IPS-NIHi11 (cell line): ENCODE measurements at regions not wholly inside any gene's neighbourhood (a gene's known extent, or its start where the extent isn't known, plus 50 kb on each side); places are given as distances from the start of the nearest gene placed in this dataset.
A peak's percentile ranks its signal among the peaks of the same experiment; 100 is the strongest.
"Not testable (repeated sequence)": the region's sequence is repeated elsewhere in the genome, so short reads cannot be mapped to it uniquely, and the experiment has no call there.

Experiments
- DNase-seq: peaks from one replicate; pipeline ENCODE4 v3.0.0; 2012; ENCODE audit warnings: mixed read lengths, low spot score

DNA sequence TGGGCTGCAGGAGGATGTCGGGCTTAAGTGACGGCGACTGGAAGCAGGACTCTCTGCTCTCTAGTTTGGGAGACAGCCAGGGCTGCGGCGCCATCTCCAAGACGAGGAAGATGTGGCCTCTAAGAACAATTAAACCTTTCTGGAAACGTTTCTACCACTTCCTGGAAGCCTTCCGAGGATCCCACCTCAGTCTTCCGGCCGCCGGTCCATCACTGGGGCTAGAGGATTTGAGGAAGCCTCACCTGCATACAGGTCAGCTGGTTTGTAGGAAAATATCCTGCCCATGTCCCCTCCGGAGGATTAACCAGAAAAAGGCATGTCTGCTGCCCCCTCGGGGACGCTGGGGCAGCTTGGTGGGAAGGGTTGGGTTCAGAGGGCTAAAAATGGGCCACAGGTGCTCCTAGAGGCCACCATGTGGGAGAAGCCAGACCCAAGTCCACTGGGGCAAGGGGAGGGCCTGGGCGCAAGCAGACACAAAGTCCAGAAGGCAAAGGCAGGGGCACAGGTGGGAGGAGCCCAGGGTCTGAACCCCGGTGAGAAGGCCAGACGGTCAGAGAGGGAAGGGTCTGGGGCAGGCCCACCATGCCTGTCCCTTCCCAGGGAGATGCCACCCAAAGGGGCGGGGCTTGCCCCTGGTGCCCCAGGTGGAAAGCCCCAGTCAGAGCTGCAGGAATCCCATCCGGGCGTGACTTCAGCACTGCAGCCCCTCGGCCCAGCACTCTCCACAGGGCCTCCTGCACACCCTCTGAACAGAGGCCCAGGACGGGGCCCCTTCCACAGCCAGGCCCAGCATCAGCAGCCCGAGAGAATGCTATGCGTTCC, 82.2 kb upstream of the ID2 start:
- DNase-seq, result no peak

DNA sequence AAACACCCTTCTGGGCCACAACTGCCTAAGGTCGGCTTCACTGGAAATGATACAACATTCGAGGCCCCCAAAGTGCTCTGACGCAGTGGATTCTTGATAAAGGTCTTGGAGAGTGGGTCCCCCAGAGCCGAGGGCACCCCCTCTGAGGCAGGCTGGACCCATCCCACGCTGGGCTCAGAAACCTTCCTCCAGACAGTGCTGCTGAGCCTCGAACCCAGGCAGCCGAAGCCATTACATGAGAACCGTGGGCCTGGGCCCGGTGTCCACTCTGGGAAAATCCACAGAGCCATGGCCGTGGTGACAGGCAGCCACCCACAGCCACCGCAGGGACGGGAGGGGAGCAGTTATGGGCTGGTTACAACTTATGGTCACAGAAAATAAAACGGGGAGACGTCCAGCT, 81.4 kb upstream of the ID2 start:
- no peak for DNase-seq

DNA sequence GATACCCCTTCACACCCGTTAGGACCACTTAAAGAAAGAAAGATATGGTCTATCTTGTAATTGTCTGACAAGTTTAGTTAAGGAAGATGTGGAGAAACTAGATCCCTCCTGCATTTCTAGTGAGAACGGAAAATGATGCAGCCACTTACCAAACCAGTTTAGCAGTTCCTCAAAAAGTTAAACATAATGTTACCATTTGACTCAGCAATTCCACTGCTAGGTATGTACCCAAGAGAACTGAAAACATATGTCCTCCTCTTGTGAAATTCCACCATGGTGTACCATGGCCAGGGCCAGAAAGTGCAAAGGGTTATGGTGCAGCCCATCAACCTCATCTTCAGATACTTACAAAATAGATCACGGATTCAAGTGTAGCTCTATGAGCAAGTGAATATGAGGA, 79.0 kb upstream of the ID2 start:
- no peak for DNase-seq

DNA sequence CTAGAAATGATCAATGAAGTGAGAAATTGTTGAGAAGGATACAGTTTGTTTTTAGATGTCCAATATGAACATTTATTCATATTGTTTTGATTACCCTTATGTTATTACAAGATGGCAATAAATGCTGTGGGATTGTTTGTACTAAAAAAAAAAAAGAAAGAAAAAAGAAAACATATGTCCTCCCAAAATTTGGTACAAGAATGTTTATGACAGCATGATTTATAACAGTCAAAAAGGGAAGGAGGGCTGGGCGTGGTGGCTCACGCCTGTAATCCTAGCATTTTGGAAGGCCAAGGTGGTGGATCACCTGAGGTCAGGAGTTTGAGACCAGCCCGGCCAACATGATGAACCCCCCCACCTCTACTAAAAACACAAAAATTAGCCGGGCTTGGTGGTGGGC, 78.5 kb upstream of the ID2 start:
- not testable (repeated sequence) for DNase-seq

DNA sequence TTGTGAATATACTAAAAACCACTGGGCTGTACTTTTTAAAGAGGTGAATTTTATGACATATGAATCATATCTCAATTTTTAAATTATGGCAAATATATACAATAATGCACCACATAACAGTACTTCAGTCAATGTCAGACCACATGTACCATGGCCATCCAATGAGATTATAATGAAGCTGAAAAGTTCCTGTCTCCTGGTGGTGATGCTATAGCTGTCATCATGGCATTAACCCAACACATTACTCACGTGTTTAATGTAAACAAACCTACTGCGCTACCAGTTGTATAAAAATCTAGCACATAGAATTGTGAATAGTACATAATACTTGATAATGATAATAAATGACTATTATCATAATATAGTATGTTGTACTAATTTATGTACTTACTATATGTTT, 77.6 kb upstream of the ID2 start:
- no peak for DNase-seq

DNA sequence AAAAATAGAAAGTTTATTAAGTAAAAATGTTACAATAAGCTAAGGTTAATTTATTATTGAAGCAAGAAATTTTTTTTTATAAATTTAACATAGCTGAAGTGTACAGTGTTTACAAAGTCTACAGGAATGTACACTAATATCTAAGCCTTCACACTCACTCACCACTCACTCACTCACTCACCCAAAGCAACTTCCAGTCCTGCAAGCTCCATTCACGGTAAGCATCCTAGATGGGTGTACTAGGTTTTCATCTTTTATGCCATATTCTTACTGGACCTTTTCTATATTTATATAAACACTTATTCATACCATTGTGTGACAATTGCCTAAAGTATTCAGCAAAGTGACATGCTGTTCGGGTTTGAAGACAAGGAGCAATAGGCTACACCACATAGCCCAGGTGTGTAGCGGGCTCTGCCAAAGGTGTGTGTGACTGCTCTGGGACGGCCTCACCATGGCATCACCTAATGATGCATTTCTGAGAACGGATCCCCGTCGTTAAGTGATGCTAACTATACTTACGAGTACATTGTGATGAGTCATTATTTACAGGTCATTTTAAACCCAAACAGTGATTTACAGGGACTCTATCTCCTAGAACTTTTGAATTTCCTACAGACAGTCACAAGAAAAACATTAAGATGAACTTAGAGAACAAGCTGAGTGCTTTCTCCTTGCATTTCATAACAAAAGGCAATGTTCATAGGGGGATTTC, 76.3 kb upstream of the ID2 start:
- no peak for DNase-seq

DNA sequence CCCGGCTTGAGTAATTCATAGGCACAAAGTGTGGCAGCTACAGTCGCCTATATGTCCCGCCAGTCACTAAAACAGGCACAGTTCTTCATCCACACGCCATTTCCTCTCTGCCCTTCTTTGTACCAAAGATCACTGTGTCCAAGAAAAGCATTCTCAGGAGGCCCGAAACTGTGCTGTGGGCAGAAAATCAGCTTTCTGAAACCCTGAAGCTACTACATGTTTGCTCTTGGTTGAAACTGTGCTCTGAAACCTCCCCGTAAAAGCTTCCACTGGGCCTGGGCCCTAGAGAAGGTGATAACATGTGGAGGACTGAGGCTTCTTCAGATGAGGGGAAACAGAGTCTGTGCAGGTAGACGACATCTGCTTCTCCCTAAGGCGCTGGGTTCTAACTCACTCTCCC, 75.6 kb upstream of the ID2 start:
- no peak for DNase-seq

DNA sequence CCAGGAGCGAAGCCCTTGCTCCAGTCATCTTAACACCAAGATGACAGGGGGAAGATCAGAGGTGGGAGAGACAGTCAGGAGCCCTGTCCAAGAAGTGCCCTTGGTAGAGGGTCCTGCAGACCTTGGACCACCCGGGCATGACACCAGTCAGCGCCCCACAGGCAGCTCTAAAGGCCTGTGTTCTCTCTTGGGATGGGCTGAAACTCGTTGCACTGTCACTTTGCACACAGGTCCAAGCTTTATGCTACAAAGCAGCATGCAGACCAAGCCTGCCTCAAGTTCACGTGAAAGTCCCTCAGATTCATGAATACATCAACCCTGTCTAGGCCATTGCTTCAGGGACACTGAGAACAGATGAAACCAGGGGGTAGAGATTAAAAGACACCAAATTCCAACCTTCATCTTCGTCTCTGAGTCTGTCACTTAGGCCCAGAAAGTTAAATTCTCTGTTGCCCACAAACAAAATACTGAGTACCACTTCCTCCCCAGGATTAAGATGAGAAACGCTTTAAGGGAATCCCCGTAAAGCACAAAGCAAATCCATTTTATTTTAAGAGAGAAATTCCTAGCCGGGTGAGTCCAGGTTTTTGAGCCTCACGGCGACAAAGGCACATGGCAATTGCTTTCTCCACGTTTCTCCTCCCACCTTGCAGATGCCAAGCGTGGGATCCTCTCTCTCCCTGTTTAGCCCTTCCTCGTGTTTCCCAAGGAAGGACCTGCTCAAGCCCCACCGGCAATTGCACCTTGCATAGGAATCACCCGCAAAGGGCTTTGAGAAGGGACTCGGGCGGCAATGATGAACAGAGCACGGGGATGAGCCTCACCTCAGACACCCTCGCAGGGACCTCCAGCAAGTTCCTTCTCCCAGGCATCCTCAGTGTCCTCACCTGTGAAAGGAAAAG, 75.0 kb upstream of the ID2 start:
- no peak for DNase-seq

DNA sequence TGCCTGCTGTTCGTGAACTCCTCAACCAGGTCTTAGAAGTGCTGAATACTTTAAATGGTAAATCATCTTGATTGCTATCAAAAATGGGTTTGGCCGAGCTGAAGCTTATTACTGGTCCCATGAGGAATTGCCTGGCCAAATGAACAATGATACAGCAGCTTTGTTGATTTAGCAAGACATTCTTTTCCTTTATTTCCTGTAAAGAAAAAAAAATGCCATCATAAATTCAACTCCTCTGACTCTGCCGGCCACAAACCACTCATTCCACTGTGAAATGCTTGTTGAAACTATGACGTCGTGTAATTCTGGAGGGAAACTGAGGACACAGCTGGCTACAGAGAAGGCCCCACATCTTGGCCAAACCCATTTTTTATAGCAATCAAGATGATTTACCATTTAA, 74.2 kb upstream of the ID2 start:
- DNase-seq, result no peak

DNA sequence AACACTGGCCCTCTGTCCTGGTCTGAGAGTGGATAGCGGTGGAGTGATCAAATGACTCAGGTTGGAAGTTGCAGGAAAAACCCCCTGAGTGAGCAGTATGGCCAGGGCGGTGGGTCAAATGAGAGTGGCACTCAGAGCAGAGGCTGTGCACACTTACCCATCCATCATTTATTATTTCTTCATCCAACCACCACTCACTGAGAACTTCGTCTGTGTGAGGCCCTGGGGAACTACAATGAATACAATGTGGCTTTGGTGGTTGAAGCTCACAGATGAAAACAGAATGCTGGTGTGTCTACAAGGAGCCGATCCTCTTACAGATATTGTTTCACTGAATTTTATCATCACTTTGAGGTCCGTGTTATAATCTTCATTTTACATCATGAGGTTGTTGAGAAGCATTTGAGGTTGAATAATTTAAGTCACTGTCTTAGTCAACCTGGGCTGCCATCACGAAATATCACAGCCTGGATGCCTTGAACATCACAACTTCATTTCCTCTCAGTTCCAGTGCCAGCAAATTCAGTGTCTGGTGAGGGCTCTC, 73.4 kb upstream of the ID2 start:
- no peak for DNase-seq

DNA sequence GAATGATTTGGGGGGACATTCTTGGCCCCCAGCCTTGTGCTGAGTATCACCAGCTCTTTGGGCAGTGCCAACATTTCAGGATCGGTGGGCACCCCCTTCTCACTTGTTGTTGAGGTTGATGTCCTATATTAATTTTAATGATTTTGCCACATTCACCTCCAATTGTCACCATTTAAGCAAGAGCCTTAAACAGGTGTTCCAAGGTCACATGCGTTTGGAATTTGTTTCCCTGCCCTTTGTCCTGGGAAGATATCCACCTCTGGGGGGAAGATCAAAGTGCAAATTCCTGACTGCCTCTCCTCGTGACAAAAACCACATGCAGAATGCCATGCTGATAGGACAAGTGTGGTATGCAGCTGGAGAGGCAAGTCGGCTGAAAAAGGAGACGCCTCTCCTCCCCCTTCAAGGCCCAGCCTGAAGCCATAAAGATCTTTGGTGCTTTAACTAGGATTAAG, 72.5 kb upstream of the ID2 start:
- peak; percentile 70 for DNase-seq

DNA sequence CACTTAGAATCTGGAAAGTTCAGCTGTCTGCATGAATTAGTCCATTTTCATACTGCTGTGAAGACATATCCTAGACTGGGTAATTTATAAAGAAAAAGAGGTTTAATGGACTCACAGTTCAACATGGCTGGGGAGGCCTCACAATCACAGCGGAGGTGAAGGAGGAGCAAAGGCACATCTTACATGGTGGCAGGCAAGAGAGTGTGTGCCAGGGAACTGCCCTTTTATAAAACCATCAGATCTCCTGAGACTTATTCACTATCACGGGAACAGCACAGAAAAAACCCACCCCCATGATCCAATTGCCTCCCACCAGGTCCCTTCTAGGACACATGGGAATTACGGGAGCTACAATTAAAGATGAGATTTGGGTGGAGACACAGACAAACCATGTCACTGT, 71.1 kb upstream of the ID2 start:
- not testable (repeated sequence) for DNase-seq

DNA sequence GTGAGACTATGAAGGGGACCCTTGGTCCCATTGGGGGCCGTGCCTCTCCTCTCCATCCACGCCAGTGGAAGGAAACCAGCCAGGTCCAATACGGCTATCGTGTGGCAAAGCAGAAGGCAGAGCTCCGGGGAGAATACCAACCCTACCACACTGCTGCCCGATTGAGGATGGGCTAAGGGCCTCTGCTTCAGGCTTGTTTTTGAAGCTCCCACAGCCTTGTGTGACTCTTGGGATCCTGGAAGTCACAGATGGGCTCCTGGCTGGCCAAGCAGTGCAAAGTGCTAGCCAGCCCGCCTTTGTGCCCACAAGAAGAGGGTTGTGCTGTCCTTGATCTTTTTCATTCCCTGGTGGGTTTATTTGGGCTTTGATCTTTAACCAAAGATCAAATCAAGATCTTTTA, 70.6 kb upstream of the ID2 start:
- no peak for DNase-seq

DNA sequence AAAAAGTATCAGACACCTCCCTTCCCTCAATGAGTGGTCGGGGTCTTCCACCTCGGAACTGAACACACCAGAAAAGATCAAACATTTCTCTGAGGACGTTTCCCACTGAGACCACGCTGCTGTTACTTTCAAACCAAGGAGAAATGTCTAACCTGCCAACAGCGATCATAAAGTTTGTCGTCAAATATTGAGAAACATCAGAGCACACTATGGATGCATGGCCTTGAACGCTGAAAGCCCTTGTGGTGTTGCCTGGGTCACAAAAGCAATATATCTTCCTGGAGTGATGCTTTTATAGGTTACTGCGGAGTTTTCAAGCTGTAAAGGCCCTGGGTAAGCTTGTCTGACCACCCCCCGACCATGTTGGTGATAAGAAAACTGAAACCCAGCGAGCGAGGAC, 70.2 kb upstream of the ID2 start:
- DNase-seq, result no peak

DNA sequence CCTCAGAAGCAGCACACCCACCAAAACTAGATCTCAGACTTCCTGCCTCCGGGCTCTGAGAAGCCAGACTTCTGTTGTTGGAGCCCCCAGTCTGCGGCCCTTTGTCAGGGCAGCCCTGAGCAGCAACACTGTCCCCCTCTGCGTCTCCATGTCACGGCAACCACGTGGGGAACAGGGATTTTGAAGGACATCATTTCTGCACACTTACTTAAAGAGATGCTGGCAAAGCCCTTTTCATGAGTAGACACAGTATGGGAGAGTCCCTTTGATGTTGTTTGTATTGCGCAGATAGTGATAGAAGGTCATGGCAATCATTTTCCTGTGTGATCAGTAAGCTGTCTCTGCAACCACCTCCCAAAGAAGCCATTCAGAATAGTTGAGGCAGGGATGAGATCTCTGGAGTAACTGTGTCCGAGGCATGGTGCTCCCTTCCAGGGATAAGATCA, 69.1 kb upstream of the ID2 start:
- DNase-seq, result no peak

DNA sequence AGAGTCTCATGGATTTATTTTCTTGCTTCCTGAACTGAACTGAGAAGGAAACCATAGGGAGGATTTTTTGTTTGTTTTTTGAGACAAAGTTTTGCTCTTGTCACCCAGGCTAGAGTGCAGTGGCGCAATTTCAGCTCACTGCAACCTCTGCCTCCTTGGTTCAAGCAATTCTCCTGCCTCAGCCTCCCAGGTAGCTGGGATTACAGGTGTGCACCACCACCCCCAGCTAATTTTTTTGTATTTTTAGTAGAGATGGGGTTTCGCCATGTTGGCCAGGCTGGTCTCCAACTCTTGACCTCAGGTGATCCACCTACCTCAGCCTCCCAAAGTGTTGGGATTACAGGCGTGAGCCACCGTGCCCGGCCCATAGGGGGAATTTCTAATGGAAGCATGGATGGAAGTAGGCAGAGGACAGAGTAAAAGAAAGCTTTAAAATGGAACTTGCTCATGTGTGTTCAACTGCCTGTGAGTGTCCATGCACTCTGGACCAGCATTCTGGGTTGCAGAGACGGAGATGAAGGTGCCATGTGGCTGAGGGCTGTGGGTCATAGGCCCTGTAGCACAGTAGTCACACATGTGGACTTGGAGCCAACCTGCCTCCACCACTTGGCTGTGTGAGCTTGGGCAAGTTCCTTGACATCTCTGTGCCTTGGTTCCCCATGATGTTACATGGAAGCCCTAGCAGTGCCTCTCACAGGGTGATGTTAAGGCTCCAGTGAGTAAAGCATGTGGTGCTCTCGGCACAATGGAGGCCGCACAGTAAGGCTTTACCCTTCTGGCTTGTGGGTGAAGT, 68.5 kb upstream of the ID2 start:
- not testable (repeated sequence) for DNase-seq

DNA sequence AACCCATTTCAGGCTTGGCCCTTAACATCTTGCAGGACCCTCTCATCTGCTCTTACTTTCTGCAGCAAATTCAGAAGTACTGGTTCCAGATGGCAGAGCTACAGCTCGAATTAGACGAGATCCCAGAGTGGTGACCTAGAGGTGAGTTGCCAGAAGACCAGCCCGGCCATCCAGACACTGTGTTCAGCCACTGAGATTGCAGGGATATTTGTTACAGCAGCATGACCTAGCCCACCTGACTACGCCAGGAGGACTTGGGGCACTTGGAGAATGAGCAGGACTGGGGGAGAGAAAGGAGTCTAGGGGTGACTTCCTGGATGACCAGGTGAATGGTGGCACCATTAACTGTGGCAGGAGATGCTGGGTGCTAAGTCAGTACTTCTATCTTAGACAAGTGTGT, 67.2 kb upstream of the ID2 start:
- no peak for DNase-seq

DNA sequence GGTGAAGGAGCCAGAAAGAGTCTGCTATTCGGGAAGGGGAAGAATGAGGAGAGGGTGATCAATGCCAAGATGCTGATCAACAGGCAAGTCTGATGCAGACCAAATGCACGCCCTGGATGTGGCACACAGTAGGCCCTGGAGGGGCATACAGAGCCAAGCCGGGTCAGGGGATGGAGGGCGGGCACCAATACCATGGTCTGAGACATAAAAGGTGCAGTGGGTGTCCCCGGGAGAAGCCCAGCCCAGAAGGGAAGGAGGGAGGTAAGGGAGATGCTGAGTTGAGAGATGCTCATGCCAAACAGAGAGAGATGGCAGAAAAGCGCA, 66.6 kb upstream of the ID2 start:
- no peak for DNase-seq

DNA sequence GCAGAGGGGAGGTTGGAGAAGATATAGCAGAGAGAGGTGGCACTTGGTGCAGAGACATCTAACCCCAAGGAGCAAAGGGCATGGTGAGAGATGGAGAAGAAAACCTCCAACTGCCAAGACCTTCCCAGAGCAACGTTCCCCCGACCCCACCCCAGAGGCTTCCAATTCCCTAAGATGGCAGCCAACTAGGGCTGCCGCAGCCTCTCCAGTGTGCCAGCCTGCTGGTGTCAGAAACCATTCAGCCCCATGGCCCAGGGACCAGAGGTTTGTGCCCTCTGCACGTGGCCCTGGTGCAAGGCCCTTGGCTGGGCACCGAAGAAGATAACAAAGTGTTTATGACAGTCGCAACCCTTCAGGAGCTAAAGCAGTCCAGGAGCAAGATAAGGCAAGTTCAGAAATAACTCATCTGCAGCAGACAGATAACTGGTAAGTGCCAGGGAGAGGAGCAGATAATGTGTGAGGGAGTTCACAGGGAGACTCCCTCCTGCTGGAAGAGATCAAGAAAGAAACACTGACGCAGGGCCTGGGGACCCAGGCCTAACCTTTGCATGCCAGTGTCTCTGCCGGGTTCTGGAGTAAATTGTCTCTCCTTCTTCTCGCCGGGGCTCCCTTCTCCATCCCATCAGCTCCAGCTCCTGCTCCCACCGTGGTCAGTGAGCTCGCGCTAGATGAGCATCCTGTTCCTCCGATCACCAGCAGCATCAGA, 66.1 kb upstream of the ID2 start:
- no peak for DNase-seq

DNA sequence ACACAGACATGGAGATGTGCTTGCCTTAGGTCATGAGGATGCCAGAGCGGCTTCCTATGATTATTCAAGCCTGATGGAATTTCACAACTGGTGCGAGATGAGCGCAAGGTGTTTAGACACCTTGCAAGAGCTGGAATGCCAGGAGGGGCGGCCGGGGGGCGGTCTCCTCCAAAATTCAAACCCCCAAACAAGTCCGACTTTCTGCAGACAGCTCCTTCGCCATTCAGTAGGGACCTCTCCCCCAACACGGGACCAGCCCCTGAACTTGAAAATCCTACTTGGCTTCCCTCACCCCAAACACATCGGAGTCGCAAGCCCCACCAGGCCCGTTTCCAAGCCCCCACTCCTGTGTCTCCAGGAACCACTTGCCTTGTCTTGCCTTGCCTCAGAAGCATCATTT, 64.8 kb upstream of the ID2 start:
- no peak for DNase-seq

DNA sequence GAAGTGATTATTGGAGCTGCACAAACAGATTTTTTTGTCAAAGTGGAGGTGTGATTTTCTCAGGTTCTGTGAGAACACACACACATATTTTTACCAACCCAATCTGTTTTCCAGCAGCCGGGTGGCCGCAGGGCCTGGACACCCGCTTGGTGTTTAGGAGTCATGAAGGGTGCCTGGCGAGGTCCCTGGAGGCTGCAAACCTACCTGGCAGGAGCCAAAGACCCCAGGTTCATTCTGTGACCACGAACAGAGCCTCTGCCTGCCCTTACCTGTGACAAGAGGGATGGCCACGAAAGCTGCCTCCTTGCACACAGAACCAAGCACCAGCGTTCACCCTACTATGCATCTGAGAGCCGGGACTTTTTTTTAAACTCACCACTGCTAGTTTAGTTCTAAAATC, 64.3 kb upstream of the ID2 start:
- no peak for DNase-seq
